ENCODE measurements at regions not wholly inside any gene's neighbourhood (a gene's known extent, or its start where the extent isn't known, plus 50 kb on each side); places are given as distances from the start of the nearest gene placed in this dataset.

- TF ChIP-seq CTCF (IDR thresholded peaks at IDR 0.05) (no peak), POLR2A (IDR thresholded peaks at IDR 0.05) (no peak)
These were observed 95.3 kb downstream of the TMCO5A start for GRCh38 chr15:38029736-38030135.

All from suprapubic skin (tissue), 3 donors.